ENCODE measurements at regions not wholly inside any gene's neighbourhood (a gene's known extent, or its start where the extent isn't known, plus 50 kb on each side); places are given as distances from the start of the nearest gene placed in this dataset.

DNA sequence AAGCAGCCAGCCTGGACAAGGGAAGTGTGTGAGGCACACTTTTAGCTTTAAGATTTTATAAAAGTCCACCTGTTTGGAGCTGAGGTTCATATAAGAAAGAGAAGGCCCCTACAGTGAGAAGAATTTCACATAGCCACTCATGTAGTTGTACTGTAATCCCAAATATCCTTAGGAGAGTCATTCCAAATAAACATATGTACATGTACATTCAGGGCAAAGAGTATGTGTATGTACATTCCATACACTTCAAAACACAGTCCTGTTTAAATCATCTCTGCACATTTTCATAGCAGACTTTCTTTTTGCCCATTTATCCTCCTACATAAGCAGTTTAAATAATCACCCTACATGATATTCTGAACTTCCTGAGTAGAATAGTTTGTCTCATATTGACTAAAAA lies 87.6 kb downstream of the GPR65 start:
- TF ChIP-seq, protein P1, sequence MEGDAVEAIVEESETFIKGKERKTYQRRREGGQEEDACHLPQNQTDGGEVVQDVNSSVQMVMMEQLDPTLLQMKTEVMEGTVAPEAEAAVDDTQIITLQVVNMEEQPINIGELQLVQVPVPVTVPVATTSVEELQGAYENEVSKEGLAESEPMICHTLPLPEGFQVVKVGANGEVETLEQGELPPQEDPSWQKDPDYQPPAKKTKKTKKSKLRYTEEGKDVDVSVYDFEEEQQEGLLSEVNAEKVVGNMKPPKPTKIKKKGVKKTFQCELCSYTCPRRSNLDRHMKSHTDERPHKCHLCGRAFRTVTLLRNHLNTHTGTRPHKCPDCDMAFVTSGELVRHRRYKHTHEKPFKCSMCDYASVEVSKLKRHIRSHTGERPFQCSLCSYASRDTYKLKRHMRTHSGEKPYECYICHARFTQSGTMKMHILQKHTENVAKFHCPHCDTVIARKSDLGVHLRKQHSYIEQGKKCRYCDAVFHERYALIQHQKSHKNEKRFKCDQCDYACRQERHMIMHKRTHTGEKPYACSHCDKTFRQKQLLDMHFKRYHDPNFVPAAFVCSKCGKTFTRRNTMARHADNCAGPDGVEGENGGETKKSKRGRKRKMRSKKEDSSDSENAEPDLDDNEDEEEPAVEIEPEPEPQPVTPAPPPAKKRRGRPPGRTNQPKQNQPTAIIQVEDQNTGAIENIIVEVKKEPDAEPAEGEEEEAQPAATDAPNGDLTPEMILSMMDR (conservative IDR thresholded peaks at IDR 0.05; ENCODE audit: low read length): no peak
- no peak for TF ChIP-seq EZH2phosphoT487 (IDR thresholded peaks at IDR 0.05; ENCODE audit: borderline replicate concordance, low read depth, low read length)

All from OCI-LY7 (cell line).